ENCODE measurements at regions not wholly inside any gene's neighbourhood (a gene's known extent, or its start where the extent isn't known, plus 50 kb on each side); places are given as distances from the start of the nearest gene placed in this dataset.

GRCh38 chr18:31248783-31249521 lies 69.0 kb upstream of the DSG1 start:
- peak; percentile 75 for ATAC-seq

- no peak for ATAC-seq
These were observed 67.1 kb upstream of the DSG1 start for GRCh38 chr18:31250902-31251301.

GRCh38 chr18:31252522-31252921 lies 65.4 kb upstream of the DSG1 start:
- ATAC-seq, result no peak

GRCh38 chr18:31255953-31256352 lies 62.0 kb upstream of the DSG1 start:
- peak; percentile 97 for ATAC-seq

GRCh38 chr18:31258789-31259188 lies 59.2 kb upstream of the DSG1 start:
- no peak for ATAC-seq

GRCh38 chr18:31261792-31262582 lies 56.0 kb upstream of the DSG1 start:
- ATAC-seq, result no peak

- ATAC-seq, result no peak
These were observed 50.0 kb upstream of the DSG1 start for GRCh38 chr18:31267823-31268481.

All from esophagus mucosa (tissue), 1 donor.